ENCODE measurements at regions not wholly inside any gene's neighbourhood (a gene's known extent, or its start where the extent isn't known, plus 50 kb on each side); places are given as distances from the start of the nearest gene placed in this dataset.

DNA sequence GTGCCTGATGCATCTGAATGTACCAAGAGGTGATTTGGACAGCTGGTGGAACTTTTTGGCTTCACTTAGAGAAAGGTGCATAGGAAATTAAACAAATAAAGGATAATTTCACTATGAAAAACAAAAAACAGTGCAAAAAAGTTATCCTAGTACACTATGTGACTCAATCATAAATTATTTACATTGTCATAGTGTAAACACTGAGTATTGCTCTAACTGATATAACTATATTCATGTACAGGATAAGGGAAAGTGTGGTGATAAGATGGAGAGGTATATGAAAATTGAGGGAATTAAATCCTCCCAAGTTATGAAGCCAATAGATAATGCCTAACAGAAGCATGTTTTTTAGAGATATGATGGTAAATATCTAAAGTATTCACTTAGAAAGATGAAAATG, 50.2 kb upstream of the CPNE4 start:
- TF ChIP-seq, protein P1, sequence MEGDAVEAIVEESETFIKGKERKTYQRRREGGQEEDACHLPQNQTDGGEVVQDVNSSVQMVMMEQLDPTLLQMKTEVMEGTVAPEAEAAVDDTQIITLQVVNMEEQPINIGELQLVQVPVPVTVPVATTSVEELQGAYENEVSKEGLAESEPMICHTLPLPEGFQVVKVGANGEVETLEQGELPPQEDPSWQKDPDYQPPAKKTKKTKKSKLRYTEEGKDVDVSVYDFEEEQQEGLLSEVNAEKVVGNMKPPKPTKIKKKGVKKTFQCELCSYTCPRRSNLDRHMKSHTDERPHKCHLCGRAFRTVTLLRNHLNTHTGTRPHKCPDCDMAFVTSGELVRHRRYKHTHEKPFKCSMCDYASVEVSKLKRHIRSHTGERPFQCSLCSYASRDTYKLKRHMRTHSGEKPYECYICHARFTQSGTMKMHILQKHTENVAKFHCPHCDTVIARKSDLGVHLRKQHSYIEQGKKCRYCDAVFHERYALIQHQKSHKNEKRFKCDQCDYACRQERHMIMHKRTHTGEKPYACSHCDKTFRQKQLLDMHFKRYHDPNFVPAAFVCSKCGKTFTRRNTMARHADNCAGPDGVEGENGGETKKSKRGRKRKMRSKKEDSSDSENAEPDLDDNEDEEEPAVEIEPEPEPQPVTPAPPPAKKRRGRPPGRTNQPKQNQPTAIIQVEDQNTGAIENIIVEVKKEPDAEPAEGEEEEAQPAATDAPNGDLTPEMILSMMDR (IDR thresholded peaks at IDR 0.05; ENCODE audit: control extremely low read depth, extremely low read depth, low read depth, missing control alignments): no peak
- POLR2A ChIA-PET: no interaction called here
- CTCF ChIA-PET: interaction anchor here (1.0 to 1.7 kb wide), 3 partner anchors 8 to 50 kb away, joined by 3 to 6 read pairs (median 5); partner anchors contain the start of gene CPNE4
- no peak for DNase-seq (ENCODE audit: extremely low spot score)

DNA sequence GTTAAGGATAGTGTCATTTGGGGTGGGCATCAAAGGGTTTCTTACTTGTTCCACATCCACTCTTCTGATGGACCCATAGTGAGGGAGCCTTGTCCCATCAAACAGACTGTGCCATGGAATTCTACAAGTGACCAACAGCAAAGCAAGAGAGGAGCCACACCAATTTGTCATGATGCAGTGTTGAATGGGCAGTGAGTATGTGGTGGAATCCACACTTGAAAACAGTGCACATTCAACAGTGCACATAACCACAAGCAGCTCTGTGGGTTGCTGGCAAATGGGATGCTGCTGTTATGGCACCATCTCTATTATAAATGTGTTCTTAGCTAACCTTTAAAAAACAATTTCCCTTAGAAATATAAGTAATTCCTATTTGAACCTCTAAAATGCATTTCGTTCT, 52.5 kb upstream of the CPNE4 start:
- DNase-seq (ENCODE audit: extremely low spot score): no peak
- TF ChIP-seq, protein P1 (IDR thresholded peaks at IDR 0.05; ENCODE audit: control extremely low read depth, extremely low read depth, low read depth, missing control alignments): no peak
- ChIA-PET POLR2A (no interaction called here), CTCF (interaction anchor here (1.5 kb wide), 1 partner anchor 11 kb away, joined by 3 read pairs; no protein-coding TSS in a partner anchor)

DNA sequence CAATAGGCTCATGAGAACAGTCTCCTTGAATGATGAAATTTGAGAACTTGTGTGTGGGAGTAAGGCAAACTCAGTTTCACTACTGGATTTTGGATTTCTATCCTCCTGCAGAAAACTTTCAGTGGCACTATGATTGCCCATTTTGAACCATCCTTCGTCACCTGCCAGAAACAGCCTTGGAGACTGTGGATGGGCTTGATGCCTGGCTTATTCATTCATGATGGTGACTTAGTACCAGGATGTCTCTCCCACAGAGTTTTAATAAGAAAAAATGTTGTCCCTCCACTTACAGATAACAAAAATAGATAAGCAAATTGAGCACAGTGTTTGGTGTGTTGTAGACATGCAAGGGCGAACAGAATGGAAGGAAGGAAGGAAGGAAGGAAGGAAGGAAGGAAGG, 53.5 kb upstream of the CPNE4 start:
- TF ChIP-seq, protein P1 (IDR thresholded peaks at IDR 0.05; ENCODE audit: control extremely low read depth, extremely low read depth, low read depth, missing control alignments): no peak
- ChIA-PET POLR2A (no interaction called here), CTCF (no interaction called here)
- DNase-seq (ENCODE audit: extremely low spot score): no peak

DNA sequence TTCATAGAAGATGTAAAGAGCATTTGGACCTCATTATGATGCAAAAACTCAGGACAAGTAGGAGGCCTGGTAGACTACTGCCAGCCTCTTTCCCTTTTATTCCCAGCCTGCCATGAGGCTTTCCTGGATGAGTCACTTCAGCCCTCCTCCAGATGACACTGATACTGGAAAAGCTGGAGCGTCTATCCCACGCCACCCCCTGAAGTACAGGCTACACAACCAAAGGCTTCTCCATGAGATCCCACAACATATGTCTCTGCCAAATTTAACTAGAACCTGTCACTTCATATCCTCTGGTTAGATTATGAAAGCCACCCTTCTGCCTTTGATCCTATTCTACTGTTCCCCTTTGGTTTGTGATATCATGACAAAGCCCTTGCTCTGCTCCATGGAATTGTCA, 56.1 kb upstream of the CPNE4 start:
- DNase-seq (ENCODE audit: extremely low spot score): no peak
- TF ChIP-seq, protein P1 (IDR thresholded peaks at IDR 0.05; ENCODE audit: control extremely low read depth, extremely low read depth, low read depth, missing control alignments): no peak
- CTCF ChIA-PET: no interaction called here
- POLR2A ChIA-PET: no interaction called here

DNA sequence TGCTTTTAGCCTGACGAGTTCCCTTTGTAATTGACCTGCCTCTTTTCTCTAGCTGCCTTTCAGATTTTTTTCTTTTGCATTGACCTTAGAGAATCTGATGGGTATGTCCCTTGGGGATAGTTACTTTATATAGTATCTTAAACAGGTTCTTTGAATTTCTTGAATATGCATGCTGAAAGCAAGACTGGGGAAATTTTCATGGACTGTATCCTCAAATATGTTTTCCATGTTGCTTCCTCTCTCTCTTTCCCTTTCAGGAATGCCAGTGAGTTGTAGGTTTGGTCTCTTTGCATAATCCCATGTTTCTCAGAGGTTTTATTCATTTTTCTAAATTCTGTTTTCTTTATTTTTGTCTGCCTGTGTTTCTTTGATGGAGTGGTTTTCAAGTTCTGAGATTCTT, 81.8 kb upstream of the CPNE4 start:
- TF ChIP-seq, protein P1 (IDR thresholded peaks at IDR 0.05; ENCODE audit: control extremely low read depth, extremely low read depth, low read depth, missing control alignments): no peak
- no peak for DNase-seq (ENCODE audit: extremely low spot score)
- ChIA-PET CTCF (interaction anchor here (1.2 kb wide), 1 partner anchor 82 kb away, joined by 3 read pairs; the partner anchor contains the start of gene CPNE4), POLR2A (no interaction called here)

DNA sequence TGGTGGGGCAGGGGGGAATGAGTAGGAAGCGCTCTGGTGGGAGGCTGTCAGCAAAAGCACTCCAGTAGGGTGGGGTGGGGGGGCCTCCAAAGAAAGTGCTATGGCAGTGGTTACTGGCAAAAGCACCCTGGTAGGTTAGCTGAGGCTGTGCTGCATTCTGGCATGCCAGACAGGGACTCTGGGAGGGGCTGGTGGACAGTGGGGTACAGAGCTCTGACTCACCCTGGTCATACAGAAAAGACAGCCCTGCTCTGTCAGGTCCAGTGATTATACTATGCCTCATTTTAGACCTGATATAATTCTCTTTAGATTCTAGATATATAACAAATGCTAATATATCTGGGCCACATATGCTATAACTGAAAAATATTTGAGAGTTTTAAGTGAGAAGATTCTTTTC, 82.8 kb upstream of the CPNE4 start:
- POLR2A ChIA-PET: no interaction called here
- CTCF ChIA-PET: interaction anchor here (0.8 kb wide), 1 partner anchor 13 kb away, joined by 3 read pairs; no protein-coding TSS in a partner anchor
- no peak for DNase-seq (ENCODE audit: extremely low spot score)
- TF ChIP-seq, protein P1 (IDR thresholded peaks at IDR 0.05; ENCODE audit: control extremely low read depth, extremely low read depth, low read depth, missing control alignments): no peak

DNA sequence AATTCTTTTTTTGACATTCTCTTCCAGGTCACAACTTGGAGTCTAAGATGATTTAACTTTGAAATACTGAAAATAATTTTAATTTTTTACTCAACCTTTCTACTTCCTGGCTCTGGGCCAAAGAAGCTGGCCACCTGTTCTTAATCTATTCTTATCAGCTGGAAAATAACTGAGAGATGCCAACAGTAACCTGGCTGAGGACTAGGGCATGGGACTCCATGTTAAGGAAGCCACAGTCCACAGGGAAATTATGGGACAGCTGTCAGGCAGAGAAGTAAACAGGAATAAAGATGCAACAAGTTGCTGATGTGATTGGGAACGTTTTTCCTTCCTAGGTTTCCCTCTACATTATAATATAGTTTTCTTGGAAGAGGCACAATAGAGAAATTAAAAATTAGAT, 84.7 kb upstream of the CPNE4 start:
- CTCF ChIA-PET: interaction anchor here (1.3 kb wide), 1 partner anchor 12 kb away, joined by 3 read pairs; no protein-coding TSS in a partner anchor
- POLR2A ChIA-PET: no interaction called here
- DNase-seq (ENCODE audit: extremely low spot score): no peak
- TF ChIP-seq, protein P1 (IDR thresholded peaks at IDR 0.05; ENCODE audit: control extremely low read depth, extremely low read depth, low read depth, missing control alignments): no peak
